Hematopoietic multipotent progenitor cell treated with erythropoietin and hydrocortisone succinate and interleukin-3 and kit ligand, for 4 days (in vitro differentiated cells): ENCODE measurements at regions not wholly inside any gene's neighbourhood (a gene's known extent, or its start where the extent isn't known, plus 50 kb on each side); places are given as distances from the start of the nearest gene placed in this dataset.
"Not testable (repeated sequence)": the region's sequence is repeated elsewhere in the genome, so short reads cannot be mapped to it uniquely, and the experiment has no call there.

Source experiments
- DNase-seq: peaks from one replicate; pipeline ENCODE4 v3.0.0-alpha.2; 2015

GRCh38 chr18:30814446-30814845, 228.1 kb downstream of the DSC3 start:
- DNase-seq = no peak

GRCh38 chr18:30811580-30811979, 231.0 kb downstream of the DSC3 start:
- DNase-seq = no peak

GRCh38 chr18:30810580-30810979, 232.0 kb downstream of the DSC3 start:
- no peak for DNase-seq

- DNase-seq = no peak
These were observed 235.7 kb downstream of the DSC3 start for GRCh38 chr18:30806823-30807222.

- DNase-seq = no peak
These were observed 241.7 kb downstream of the DSC3 start for GRCh38 chr18:30800800-30801199.

- DNase-seq = no peak
These were observed 250.5 kb downstream of the DSC3 start for GRCh38 chr18:30792051-30792450.

GRCh38 chr18:30788411-30788991, 254.0 kb downstream of the DSC3 start:
- not testable (repeated sequence) for DNase-seq

- DNase-seq = no peak
These were observed 255.1 kb downstream of the DSC3 start for GRCh38 chr18:30787410-30787809.

GRCh38 chr18:30781601-30782000, 260.9 kb downstream of the DSC3 start:
- DNase-seq = no peak

GRCh38 chr18:30775629-30776028, 266.9 kb downstream of the DSC3 start:
- no peak for DNase-seq

- not testable (repeated sequence) for DNase-seq
These were observed 270.4 kb downstream of the DSC3 start for GRCh38 chr18:30772170-30772569.

GRCh38 chr18:30766053-30766452, 276.5 kb downstream of the DSC3 start:
- DNase-seq = no peak

GRCh38 chr18:30765247-30765646, 277.3 kb downstream of the DSC3 start:
- DNase-seq = no peak

- DNase-seq = no peak
These were observed 278.6 kb downstream of the DSC3 start for GRCh38 chr18:30763902-30764350.

GRCh38 chr18:30754846-30755245, 287.7 kb downstream of the DSC3 start:
- DNase-seq = no peak

GRCh38 chr18:30748541-30748940, 294.0 kb downstream of the DSC3 start:
- peak; percentile 30 for DNase-seq

- DNase-seq = no peak
These were observed 296.3 kb downstream of the DSC3 start for GRCh38 chr18:30746224-30746623.

GRCh38 chr18:30743033-30743432, 299.5 kb downstream of the DSC3 start:
- no peak for DNase-seq

GRCh38 chr18:30730915-30731314, 311.6 kb downstream of the DSC3 start:
- DNase-seq = no peak

- DNase-seq = no peak
These were observed 314.7 kb downstream of the DSC3 start for GRCh38 chr18:30727849-30728248.

- no peak for DNase-seq
These were observed 329.2 kb downstream of the DSC3 start for GRCh38 chr18:30713299-30713698.

GRCh38 chr18:30712383-30712782, 330.2 kb downstream of the DSC3 start:
- no peak for DNase-seq

GRCh38 chr18:30709595-30709994, 332.9 kb downstream of the DSC3 start:
- no peak for DNase-seq

- DNase-seq = peak; percentile 22
These were observed 336.6 kb downstream of the DSC3 start for GRCh38 chr18:30705943-30706342.

- DNase-seq = no peak
These were observed 344.0 kb downstream of the DSC3 start for GRCh38 chr18:30698571-30698970.

GRCh38 chr18:30696201-30696600, 346.3 kb downstream of the DSC3 start:
- DNase-seq = no peak
